AG09319 (cell line): ENCODE measurements at regions not wholly inside any gene's neighbourhood (a gene's known extent, or its start where the extent isn't known, plus 50 kb on each side); places are given as distances from the start of the nearest gene placed in this dataset.

Source experiments
- DNase-seq: peaks from one replicate; pipeline ENCODE4 v3.0.0-alpha.2; 2010; ENCODE audit warnings: low read depth; ENCODE audit errors: extremely low read depth
- TF ChIP-seq, protein P1 (sequence below): IDR thresholded peaks from 2 replicates; pipeline ENCODE4 v1.5.1; 2011; ENCODE audit warnings: low read depth, mild to moderate bottlenecking, inconsistent platforms, low read length, moderate library complexity

GRCh38 chr21:16367079-16367478 lies 637.3 kb downstream of the USP25 start:
- DNase-seq: no peak
- TF ChIP-seq, protein P1, sequence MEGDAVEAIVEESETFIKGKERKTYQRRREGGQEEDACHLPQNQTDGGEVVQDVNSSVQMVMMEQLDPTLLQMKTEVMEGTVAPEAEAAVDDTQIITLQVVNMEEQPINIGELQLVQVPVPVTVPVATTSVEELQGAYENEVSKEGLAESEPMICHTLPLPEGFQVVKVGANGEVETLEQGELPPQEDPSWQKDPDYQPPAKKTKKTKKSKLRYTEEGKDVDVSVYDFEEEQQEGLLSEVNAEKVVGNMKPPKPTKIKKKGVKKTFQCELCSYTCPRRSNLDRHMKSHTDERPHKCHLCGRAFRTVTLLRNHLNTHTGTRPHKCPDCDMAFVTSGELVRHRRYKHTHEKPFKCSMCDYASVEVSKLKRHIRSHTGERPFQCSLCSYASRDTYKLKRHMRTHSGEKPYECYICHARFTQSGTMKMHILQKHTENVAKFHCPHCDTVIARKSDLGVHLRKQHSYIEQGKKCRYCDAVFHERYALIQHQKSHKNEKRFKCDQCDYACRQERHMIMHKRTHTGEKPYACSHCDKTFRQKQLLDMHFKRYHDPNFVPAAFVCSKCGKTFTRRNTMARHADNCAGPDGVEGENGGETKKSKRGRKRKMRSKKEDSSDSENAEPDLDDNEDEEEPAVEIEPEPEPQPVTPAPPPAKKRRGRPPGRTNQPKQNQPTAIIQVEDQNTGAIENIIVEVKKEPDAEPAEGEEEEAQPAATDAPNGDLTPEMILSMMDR: no peak

- DNase-seq: no peak
- TF ChIP-seq, protein P1: no peak
Observed at GRCh38 chr21:16370186-16370585, 640.4 kb downstream of the USP25 start.

DNA sequence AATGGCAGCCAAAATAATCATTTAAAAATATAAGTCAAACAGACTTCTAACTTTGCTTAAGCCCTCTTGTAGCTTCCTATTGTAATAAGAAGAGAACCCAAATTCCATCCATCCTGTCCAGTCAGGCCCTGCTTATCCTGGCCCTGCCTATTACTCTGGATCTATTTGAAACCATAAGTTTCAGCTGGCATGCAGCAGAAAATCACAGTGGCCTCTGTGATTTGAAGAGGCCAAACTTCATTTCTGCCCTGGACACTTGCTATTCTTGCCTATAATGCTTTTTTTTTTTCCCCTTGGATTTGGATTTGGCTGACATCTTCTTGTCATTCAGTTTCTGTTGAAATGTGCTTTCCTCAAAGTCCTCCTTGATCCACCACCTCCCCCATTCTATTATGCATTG lies 642.8 kb downstream of the USP25 start:
- no peak for DNase-seq
- TF ChIP-seq, protein P1: no peak

DNA sequence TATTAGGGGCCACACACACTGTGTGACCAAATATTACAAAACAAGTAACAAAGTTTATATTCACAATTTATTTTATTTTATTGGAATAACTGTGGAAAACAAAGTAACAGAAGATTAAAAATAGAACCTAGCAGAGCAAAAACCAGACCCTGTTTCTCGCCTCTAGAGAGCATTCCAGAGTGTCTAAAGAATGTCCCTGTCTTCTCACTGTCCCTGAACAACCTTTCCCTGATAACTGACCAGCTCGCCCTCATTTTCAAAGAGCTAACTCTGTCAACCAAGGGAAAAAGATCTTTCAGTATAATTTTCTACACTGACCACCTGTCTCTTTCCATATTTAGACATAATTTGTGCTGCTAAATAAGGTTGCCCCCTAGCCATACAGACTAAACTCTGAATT lies 646.9 kb downstream of the USP25 start:
- TF ChIP-seq, protein P1: no peak
- no peak for DNase-seq

- TF ChIP-seq, protein P1: no peak
- DNase-seq: no peak
Observed at GRCh38 chr21:16377120-16377658, 647.4 kb downstream of the USP25 start.

DNA sequence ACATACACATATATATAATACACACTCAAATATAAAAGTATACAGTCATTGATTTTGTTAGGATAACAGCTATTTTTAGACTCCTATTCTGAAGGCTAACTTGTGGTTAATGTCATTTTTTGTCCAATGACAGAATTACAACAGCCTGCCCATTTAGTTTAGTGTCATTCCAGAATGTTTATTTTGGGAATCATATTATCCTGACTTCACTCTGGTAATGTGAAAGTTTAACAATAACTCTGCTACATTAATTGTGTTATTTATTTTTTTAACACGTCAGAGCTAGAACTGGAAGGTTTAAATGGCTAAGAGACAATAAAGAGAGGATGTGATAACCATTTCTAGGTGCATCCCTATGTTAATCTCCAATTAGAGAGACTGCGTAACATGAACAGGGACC lies 648.1 kb downstream of the USP25 start:
- no peak for DNase-seq
- TF ChIP-seq, protein P1: no peak

- DNase-seq: no peak
- TF ChIP-seq, protein P1: no peak
Observed at GRCh38 chr21:16378525-16378924, 648.7 kb downstream of the USP25 start.
